ENCODE measurements at regions not wholly inside any gene's neighbourhood (a gene's known extent, or its start where the extent isn't known, plus 50 kb on each side); places are given as distances from the start of the nearest gene placed in this dataset.

DNA sequence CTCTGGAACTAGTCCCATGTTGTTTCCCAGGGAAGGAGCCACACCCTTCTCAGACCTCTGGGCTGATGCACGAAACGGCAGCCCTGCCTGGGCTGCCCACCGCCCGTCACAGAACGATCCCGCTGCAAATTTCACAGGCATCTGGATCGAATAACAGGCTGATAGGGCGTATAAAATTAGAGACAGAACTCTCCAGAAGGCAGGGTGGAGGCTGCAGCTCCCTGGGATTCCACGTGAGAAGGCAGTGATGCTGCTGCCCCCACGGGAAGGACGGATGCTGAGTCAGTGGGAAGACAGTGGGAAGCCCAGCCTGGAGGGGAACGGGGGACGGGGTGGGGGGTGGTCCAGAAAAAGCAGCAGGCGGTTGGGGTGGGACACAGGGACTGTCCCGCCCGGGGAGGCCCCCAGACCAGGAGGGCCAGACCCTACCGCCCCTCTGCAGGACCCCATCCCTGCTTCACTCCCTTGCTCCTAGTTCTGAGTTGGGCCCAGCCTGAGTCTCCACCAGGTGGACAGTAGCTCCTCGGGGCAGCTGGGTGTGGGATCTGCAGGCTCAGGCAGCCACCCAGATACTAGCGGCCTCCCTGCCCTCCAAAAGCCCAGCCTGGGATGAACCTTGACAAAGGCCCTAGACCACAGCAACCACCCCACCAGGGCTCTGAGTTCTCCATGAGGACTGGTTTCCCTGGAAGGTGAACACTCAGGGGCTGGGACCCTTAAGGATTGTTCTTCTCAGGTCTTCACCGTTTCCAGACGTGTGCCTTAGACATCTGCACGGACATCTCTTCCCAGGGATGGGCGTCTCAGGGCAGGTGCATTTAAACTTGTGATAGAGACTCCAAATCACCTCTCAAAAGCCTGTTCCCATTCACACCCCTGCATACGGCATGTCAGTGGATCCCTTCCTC, 117.8 kb downstream of the METRNL start:
- in situ Hi-C loops (cut with MboI), result no loop called here
- Histone ChIP-seq H2AFZ (ENCODE audit: control insufficient read depth, low read depth, low read length) (no peak overlapping the region), H3K4me2 (ENCODE audit: control insufficient read depth, insufficient read depth) (no peak overlapping the region), H3K36me3 (ENCODE audit: control insufficient read depth in 2 of 2, insufficient read depth in 2 of 2, low read length in 1 of 2) (no peaks in the 10 kb centered on the region), H3K9me3 (replicated peaks; ENCODE audit: control insufficient read depth, insufficient read depth, low read length) (no peaks in the 10 kb centered on the region), H3K27ac (ENCODE audit: control insufficient read depth, insufficient read depth) (no peak overlapping the region), H3K4me3 (no peak overlapping the region), H4K20me1 (ENCODE audit: control insufficient read depth, insufficient read depth) (no peaks in the 10 kb centered on the region), H3K9ac (ENCODE audit: control insufficient read depth, insufficient read depth, low read length) (no peak overlapping the region), H3K79me2 (ENCODE audit: control insufficient read depth, insufficient read depth, low read length) (no peaks in the 10 kb centered on the region), H3K4me1 (ENCODE audit: control insufficient read depth, insufficient read depth, low read length) (peaks cover 22% of the 10 kb centered on the region), H3K27me3 (replicated peaks in 1 of 2; ENCODE audit: control insufficient read depth in 2 of 2, insufficient read depth in 2 of 2, low read length in 1 of 2) (no peaks in the 10 kb centered on the region; a peak in 1 of 4 replicates)
- WGBS (ENCODE audit: insufficient coverage, insufficient replicate concordance, low lambda C conversion rate, missing lambda C conversion rate), result 68% methylated on average over 19 of the region's 24 CpGs
- no peak for FAIRE-seq
- no TSS peak for BruUV-seq (replicated peaks)
- ChIA-PET RAD21 (ENCODE audit: unreplicated experiment) (no interaction called here), POLR2A (no interaction called here), SMC1A (ENCODE audit: uncharacterized antibody, unreplicated experiment) (no interaction called here), CTCF (no interaction called here)
- TF ChIP-seq, protein P1, sequence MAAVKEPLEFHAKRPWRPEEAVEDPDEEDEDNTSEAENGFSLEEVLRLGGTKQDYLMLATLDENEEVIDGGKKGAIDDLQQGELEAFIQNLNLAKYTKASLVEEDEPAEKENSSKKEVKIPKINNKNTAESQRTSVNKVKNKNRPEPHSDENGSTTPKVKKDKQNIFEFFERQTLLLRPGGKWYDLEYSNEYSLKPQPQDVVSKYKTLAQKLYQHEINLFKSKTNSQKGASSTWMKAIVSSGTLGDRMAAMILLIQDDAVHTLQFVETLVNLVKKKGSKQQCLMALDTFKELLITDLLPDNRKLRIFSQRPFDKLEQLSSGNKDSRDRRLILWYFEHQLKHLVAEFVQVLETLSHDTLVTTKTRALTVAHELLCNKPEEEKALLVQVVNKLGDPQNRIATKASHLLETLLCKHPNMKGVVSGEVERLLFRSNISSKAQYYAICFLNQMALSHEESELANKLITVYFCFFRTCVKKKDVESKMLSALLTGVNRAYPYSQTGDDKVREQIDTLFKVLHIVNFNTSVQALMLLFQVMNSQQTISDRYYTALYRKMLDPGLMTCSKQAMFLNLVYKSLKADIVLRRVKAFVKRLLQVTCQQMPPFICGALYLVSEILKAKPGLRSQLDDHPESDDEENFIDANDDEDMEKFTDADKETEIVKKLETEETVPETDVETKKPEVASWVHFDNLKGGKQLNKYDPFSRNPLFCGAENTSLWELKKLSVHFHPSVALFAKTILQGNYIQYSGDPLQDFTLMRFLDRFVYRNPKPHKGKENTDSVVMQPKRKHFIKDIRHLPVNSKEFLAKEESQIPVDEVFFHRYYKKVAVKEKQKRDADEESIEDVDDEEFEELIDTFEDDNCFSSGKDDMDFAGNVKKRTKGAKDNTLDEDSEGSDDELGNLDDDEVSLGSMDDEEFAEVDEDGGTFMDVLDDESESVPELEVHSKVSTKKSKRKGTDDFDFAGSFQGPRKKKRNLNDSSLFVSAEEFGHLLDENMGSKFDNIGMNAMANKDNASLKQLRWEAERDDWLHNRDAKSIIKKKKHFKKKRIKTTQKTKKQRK (IDR thresholded peaks at IDR 0.05; ENCODE audit: low read depth, low read length), result no peak
- TF ChIP-seq MTA3 (IDR thresholded peaks at IDR 0.05; ENCODE audit: borderline replicate concordance, low read length), result no peak
- TF ChIP-seq, protein P2, sequence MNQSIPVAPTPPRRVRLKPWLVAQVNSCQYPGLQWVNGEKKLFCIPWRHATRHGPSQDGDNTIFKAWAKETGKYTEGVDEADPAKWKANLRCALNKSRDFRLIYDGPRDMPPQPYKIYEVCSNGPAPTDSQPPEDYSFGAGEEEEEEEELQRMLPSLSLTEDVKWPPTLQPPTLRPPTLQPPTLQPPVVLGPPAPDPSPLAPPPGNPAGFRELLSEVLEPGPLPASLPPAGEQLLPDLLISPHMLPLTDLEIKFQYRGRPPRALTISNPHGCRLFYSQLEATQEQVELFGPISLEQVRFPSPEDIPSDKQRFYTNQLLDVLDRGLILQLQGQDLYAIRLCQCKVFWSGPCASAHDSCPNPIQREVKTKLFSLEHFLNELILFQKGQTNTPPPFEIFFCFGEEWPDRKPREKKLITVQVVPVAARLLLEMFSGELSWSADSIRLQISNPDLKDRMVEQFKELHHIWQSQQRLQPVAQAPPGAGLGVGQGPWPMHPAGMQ (IDR thresholded peaks at IDR 0.05; ENCODE audit: borderline replicate concordance), result no peak
- TF ChIP-seq, protein P3, sequence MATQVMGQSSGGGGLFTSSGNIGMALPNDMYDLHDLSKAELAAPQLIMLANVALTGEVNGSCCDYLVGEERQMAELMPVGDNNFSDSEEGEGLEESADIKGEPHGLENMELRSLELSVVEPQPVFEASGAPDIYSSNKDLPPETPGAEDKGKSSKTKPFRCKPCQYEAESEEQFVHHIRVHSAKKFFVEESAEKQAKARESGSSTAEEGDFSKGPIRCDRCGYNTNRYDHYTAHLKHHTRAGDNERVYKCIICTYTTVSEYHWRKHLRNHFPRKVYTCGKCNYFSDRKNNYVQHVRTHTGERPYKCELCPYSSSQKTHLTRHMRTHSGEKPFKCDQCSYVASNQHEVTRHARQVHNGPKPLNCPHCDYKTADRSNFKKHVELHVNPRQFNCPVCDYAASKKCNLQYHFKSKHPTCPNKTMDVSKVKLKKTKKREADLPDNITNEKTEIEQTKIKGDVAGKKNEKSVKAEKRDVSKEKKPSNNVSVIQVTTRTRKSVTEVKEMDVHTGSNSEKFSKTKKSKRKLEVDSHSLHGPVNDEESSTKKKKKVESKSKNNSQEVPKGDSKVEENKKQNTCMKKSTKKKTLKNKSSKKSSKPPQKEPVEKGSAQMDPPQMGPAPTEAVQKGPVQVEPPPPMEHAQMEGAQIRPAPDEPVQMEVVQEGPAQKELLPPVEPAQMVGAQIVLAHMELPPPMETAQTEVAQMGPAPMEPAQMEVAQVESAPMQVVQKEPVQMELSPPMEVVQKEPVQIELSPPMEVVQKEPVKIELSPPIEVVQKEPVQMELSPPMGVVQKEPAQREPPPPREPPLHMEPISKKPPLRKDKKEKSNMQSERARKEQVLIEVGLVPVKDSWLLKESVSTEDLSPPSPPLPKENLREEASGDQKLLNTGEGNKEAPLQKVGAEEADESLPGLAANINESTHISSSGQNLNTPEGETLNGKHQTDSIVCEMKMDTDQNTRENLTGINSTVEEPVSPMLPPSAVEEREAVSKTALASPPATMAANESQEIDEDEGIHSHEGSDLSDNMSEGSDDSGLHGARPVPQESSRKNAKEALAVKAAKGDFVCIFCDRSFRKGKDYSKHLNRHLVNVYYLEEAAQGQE (IDR thresholded peaks at IDR 0.05; ENCODE audit: low read depth, low read length), result no peak
- no peak for TF ChIP-seq CHD2 (IDR thresholded peaks at IDR 0.05; ENCODE audit: borderline replicate concordance, low read depth, low read length)
- TF ChIP-seq POU2F2 (IDR thresholded peaks at IDR 0.05; ENCODE audit: borderline replicate concordance, low read depth, low read length), result no peak
- no peak for TF ChIP-seq ZNF207 (IDR thresholded peaks at IDR 0.05; ENCODE audit: borderline replicate concordance)
- no peak for TF ChIP-seq DPF2 (IDR thresholded peaks at IDR 0.05)
- TF ChIP-seq BMI1 (IDR thresholded peaks at IDR 0.05; ENCODE audit: borderline replicate concordance), result no peak
- no peak for TF ChIP-seq ATF7 (IDR thresholded peaks at IDR 0.05; ENCODE audit: low read depth)
- TF ChIP-seq SRF (IDR thresholded peaks at IDR 0.05; ENCODE audit: low read depth in 2 of 2, low read length in 2 of 2), result no peak
- no peak for TF ChIP-seq STAT3 (IDR thresholded peaks at IDR 0.05; ENCODE audit: low read depth, low read length)
- TF ChIP-seq, protein P4, sequence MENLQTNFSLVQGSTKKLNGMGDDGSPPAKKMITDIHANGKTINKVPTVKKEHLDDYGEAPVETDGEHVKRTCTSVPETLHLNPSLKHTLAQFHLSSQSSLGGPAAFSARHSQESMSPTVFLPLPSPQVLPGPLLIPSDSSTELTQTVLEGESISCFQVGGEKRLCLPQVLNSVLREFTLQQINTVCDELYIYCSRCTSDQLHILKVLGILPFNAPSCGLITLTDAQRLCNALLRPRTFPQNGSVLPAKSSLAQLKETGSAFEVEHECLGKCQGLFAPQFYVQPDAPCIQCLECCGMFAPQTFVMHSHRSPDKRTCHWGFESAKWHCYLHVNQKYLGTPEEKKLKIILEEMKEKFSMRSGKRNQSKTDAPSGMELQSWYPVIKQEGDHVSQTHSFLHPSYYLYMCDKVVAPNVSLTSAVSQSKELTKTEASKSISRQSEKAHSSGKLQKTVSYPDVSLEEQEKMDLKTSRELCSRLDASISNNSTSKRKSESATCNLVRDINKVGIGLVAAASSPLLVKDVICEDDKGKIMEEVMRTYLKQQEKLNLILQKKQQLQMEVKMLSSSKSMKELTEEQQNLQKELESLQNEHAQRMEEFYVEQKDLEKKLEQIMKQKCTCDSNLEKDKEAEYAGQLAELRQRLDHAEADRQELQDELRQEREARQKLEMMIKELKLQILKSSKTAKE (IDR thresholded peaks at IDR 0.05; ENCODE audit: low read depth, poor library complexity, severe bottlenecking), result no peak
- ATAC-seq, result no peak
- DNase-seq (ENCODE audit: low read depth, low spot score), result no peak
- intact Hi-C loops (cut with micrococcal nuclease; ENCODE audit: unreplicated experiment), result no loop called here

Measured in GM12878 (cell line).